Gastrocnemius medialis (tissue), 4 donors: ENCODE measurements at regions not wholly inside any gene's neighbourhood (a gene's known extent, or its start where the extent isn't known, plus 50 kb on each side); places are given as distances from the start of the nearest gene placed in this dataset.

Experiments
- ATAC-seq, 2 donors: fragments of 150-250 bp; one replicate each; pipeline ENCODE4 v1.9.1; 2016
- DNase-seq, 2 donors: peaks; one replicate each; pipeline ENCODE4 v3.0.0-alpha.2; 2019
- H3K27ac ChIP-seq, 4 donors: fragments of 200-600 bp; sonication (generic); 1 replicate in 1 of 4; 2 replicates in 3 of 4; pipeline ENCODE4 v1.5.1; 2016 to 2018; ENCODE audit warnings: mild to moderate bottlenecking in 2 of 4, moderate library complexity in 1 of 4
- H3K27me3 ChIP-seq, 3 donors: fragments of 200-600 bp; sonication (generic) in 2 of 3; 1 replicate in 1 of 3; 2 replicates in 2 of 3; pipeline versions ENCODE4 v1.5.1 to v1.6.0; 2016 to 2019; ENCODE audit warnings: mild to moderate bottlenecking in 1 of 3, moderate library complexity in 1 of 3
- H3K36me3 ChIP-seq, 2 donors: fragments of 200-600 bp; sonication (generic) in 1 of 2; one replicate each; pipeline ENCODE4 v1.5.1; 2017 to 2018
- H3K4me1 ChIP-seq, 2 donors: fragments of 200-600 bp; sonication (generic) in 1 of 2; one replicate each; pipeline ENCODE4 v1.5.1; 2016 to 2017; ENCODE audit warnings: mild to moderate bottlenecking in 2 of 2
- H3K4me3 ChIP-seq, 4 donors: fragments of 200-600 bp; sonication (generic) in 3 of 4; 1 replicate in 1 of 4; 2 replicates in 3 of 4; pipeline ENCODE4 v1.5.1; 2016 to 2019; ENCODE audit warnings: mild to moderate bottlenecking in 2 of 4
- H3K9me3 ChIP-seq, 3 donors: fragments of 200-600 bp; sonication (generic) in 2 of 3; 1 replicate in 1 of 3; 2 replicates in 2 of 3; pipeline ENCODE4 v1.5.1; 2016 to 2019
- POLR2A ChIP-seq, 2 donors: fragments of 450-650 bp; IDR thresholded peaks; one replicate each; pipeline ENCODE4 v1.6.1; 2017; ENCODE audit warnings: antibody characterized with exemption in 2 of 2, mild to moderate bottlenecking in 2 of 2, moderate library complexity in 2 of 2
- in situ Hi-C, 4 donors: fragments of 200-750 bp; cut with MboI; loops; one replicate each; pipeline versions ENCODE4 v1.15.0 to v1.8.0; 2017; ENCODE audit warnings: low sequenced_read_pairs in 4 of 4
- intact Hi-C: fragments of 100-400 bp; cut with DNase I; formaldehyde crosslinking; loops from one replicate; pipeline ENCODE4 v1.15.1; 2023; ENCODE audit warnings: low total_unique reads
- TF ChIP-seq, protein P1 (sequence below), 5 experiments: fragments of 450-650 bp in 3 of 5; fragments of 200-600 bp in 2 of 5; sonication (generic) in 2 of 5; IDR thresholded peaks in 4 of 5; conservative IDR thresholded peaks in 1 of 5; 1 replicate in 4 of 5; 2 replicates in 1 of 5; pipeline ENCODE4 v1.5.1; 2016 to 2019; ENCODE audit warnings: antibody characterized with exemption in 5 of 5, mild to moderate bottlenecking in 3 of 5, moderate library complexity in 3 of 5

DNA sequence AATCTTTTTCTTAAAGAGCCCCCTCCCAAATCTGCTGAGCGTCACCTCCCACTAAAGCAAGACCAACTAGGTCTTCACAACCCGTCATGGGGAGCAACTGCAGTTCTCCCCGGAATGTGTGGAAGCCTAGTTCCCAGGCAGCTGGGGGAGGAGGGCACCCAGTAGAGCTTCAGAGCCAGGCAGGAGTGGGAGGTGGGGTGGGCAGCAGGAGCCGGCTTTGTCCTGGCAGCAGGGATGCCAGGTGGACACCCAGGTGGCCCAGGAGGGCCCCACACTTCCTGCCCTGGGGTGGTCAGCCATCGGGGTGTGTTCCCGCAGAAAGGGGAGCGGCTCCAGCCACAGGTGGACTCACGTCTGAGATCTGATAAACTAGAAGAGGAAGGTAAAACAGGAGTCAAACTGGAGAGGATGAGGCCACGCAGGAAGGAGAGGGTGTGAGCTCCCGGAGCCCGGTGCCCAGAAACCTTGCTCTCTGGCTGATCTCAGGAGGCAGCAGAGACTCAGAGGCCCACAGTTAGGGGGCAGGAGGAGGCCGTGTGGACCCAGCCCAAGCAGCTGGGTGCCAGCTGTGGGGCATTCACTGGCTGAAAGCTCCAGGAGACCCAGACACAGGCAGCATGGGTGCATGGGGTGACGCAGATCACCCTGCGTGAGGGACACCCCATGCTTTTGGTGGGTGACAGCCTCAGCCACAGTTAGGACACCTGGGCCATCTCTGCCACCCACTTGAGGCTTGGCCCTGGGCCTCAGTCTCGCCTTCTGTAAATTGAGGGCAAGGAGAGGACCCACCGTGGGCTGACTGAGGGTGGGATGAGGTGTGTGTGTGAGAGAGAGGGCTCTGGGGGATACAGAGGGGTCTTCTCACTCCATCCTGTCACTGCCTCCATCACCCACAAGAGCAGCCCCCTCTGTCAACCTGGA, 260.8 kb upstream of the TNRC6C start:
- Histone ChIP-seq H3K27me3 (peaks cover 3 to 7% (median 3%) of the 10 kb centered on the region in 3 donors), H3K9me3 (no peaks in the 10 kb centered on the region), H3K4me3 (no peak overlapping the region), H3K4me1 (no peaks in the 10 kb centered on the region), H3K36me3 (no peaks in the 10 kb centered on the region), H3K27ac (no peak overlapping the region)
- TF ChIP-seq, protein P1, sequence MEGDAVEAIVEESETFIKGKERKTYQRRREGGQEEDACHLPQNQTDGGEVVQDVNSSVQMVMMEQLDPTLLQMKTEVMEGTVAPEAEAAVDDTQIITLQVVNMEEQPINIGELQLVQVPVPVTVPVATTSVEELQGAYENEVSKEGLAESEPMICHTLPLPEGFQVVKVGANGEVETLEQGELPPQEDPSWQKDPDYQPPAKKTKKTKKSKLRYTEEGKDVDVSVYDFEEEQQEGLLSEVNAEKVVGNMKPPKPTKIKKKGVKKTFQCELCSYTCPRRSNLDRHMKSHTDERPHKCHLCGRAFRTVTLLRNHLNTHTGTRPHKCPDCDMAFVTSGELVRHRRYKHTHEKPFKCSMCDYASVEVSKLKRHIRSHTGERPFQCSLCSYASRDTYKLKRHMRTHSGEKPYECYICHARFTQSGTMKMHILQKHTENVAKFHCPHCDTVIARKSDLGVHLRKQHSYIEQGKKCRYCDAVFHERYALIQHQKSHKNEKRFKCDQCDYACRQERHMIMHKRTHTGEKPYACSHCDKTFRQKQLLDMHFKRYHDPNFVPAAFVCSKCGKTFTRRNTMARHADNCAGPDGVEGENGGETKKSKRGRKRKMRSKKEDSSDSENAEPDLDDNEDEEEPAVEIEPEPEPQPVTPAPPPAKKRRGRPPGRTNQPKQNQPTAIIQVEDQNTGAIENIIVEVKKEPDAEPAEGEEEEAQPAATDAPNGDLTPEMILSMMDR (IDR thresholded peaks at IDR 0.05 in 4 of 5, conservative IDR thresholded peaks at IDR 0.05 in 1 of 5): no peak
- no peak for TF ChIP-seq POLR2A (IDR thresholded peaks at IDR 0.05)
- in situ Hi-C loops: no loop called here
- intact Hi-C loops: no loop called here
- DNase-seq (no peak), ATAC-seq (no peak)

DNA sequence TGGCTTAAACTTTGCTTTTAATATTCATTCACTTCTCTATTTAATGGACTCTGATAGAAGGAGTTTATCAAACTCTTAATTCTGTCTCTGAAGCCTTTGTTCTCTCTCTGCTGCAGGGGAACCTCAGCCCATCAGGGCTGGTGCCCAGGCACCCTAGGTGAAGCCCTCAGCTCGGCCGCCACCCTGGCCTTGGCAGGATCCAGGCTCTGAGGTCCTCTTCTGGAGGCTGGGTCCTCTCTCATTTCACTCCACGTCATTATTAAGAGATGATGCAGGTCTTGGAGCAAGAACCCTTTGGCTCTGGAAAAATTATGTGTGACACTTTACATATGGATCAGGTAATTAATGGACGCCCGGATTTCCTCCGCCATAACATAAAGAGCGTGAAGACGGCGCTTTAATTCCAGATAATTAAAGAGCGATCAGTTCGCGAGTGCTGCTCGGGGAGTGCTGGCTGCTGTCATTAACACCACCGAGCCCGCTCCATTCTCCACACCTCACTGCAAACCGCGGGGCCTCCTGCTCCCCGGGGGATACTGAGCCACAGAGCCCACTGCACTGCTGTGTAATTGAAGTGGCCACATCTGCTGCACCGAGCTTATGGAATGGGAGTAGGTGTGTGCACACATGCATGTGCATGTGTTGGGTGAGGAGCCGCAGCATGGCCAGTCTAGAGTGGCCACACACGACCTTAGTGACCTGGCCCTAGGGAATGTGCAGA, 259.4 kb upstream of the TNRC6C start:
- in situ Hi-C loops: no loop called here
- Histone ChIP-seq H3K9me3 (peaks cover 0 to 10% (median 4%) of the 10 kb centered on the region in 3 donors), H3K27me3 (peaks cover 2 to 7% (median 3%) of the 10 kb centered on the region in 3 donors), H3K4me3 (no peak overlapping the region), H3K36me3 (no peaks in the 10 kb centered on the region), H3K27ac (no peak overlapping the region), H3K4me1 (no peaks in the 10 kb centered on the region)
- ATAC-seq (no peak), DNase-seq (no peak)
- intact Hi-C loops: no loop called here
- TF ChIP-seq, protein P1 (IDR thresholded peaks at IDR 0.05 in 4 of 5, conservative IDR thresholded peaks at IDR 0.05 in 1 of 5): no peak
- TF ChIP-seq POLR2A (IDR thresholded peaks at IDR 0.05): no peak

DNA sequence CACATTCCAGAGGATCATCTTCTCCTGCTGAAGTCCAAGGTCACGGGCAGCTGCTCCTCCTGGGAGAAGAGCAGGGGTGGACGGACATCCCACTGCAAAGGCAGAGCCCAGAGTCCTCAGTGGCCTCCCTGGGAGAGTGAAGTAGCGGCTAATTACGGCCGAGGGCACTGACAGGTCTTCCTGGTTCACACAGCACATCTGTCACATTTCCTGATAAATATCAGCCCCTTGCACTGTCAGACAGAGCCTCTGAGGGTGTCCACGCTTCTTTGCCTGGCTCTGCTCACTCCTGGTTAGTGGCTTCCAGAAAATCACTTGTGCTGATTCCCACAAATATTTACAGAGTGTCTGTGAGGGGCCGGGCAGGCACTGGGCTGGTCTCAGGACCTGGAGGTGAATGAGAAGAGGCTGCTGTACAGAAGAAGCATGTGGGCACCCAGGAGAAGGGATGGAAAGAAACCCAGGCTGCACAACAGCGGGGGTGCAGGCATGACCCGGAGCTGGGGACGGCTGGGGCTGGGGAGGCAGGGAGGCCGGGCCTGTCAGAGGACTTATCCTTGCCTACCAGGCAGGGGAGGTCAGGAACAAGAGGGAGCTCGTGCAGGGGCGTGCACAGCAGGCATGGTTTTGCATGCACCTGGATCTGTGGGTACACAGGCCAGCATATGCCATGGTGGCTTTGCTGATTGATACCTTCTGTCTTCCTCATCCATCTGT, 258.2 kb upstream of the TNRC6C start:
- in situ Hi-C loops: no loop called here
- no peak overlapping the region for H3K27ac ChIP-seq
- peaks cover 0 to 17% (median 4%) of the 10 kb centered on the region in 3 donors for H3K9me3 ChIP-seq
- no peak overlapping the region for H3K4me3 ChIP-seq
- no peak for DNase-seq
- peaks cover 0 to 7% (median 0%) of the 10 kb centered on the region in 3 donors for H3K27me3 ChIP-seq
- intact Hi-C loops: no loop called here
- TF ChIP-seq, protein P1 (IDR thresholded peaks at IDR 0.05 in 4 of 5, conservative IDR thresholded peaks at IDR 0.05 in 1 of 5): no peak
- TF ChIP-seq POLR2A (IDR thresholded peaks at IDR 0.05): no peak
- H3K4me1 ChIP-seq: no peaks in the 10 kb centered on the region
- H3K36me3 ChIP-seq: no peaks in the 10 kb centered on the region
- ATAC-seq: no peak

- no peak for ATAC-seq
- H3K27ac ChIP-seq: no peak overlapping the region
- peaks cover 0 to 17% (median 4%) of the 10 kb centered on the region in 3 donors for H3K9me3 ChIP-seq
- H3K27me3 ChIP-seq: no peaks in the 10 kb centered on the region
- TF ChIP-seq, protein P1 (IDR thresholded peaks at IDR 0.05 in 4 of 5, conservative IDR thresholded peaks at IDR 0.05 in 1 of 5): no peak
- TF ChIP-seq POLR2A (IDR thresholded peaks at IDR 0.05): no peak
- no peaks in the 10 kb centered on the region for H3K36me3 ChIP-seq
- no peaks in the 10 kb centered on the region for H3K4me1 ChIP-seq
- intact Hi-C loops (no loop called here), in situ Hi-C loops (no loop called here)
- no peak overlapping the region for H3K4me3 ChIP-seq
- no peak for DNase-seq
Measured at GRCh38 chr17:77701996-77702395, 256.5 kb upstream of the TNRC6C start.
